ENCODE measurements at regions not wholly inside any gene's neighbourhood (a gene's known extent, or its start where the extent isn't known, plus 50 kb on each side); places are given as distances from the start of the nearest gene placed in this dataset.

- no peak for TF ChIP-seq CTCF (IDR thresholded peaks at IDR 0.05; ENCODE audit: insufficient read depth, low read length, poor library complexity, severe bottlenecking)
- no peak for TF ChIP-seq EZH2phosphoT487 (conservative IDR thresholded peaks at IDR 0.05; ENCODE audit: low read length)
- Histone ChIP-seq H3K9me3 (ENCODE audit: insufficient read depth, low read length) (no peaks in the 10 kb centered on the region), H4K20me1 (ENCODE audit: low read depth, low read length) (no peaks in the 10 kb centered on the region), H3K27me3 (ENCODE audit: low read length) (no peaks in the 10 kb centered on the region), H3K4me2 (ENCODE audit: low read depth, low read length, poor library complexity, severe bottlenecking) (no peak overlapping the region), H3K27ac (ENCODE audit: low read depth, low read length) (no peak overlapping the region), H3K9me2 (replicated peaks; ENCODE audit: insufficient read depth, low read length) (no peaks in the 10 kb centered on the region), H3K4me3 (ENCODE audit: insufficient read depth, low read length, poor library complexity, severe bottlenecking) (no peak overlapping the region), H3K36me3 (ENCODE audit: low read length) (no peaks in the 10 kb centered on the region), H3F3A (ENCODE audit: insufficient read depth) (no peaks in the 10 kb centered on the region), H3K79me2 (ENCODE audit: insufficient read depth, low read length) (no peaks in the 10 kb centered on the region), H2AFZ (ENCODE audit: low read depth, low read length, severe bottlenecking) (no peak overlapping the region), H3K9ac (ENCODE audit: low read length) (no peak overlapping the region)
Observed at GRCh38 chr18:40863801-40864200, 1091.2 kb upstream of the PIK3C3 start.

- H3K4me3 ChIP-seq (ENCODE audit: insufficient read depth, low read length, poor library complexity, severe bottlenecking): no peak overlapping the region
- H3K36me3 ChIP-seq (ENCODE audit: low read length): no peaks in the 10 kb centered on the region
- TF ChIP-seq EZH2phosphoT487 (conservative IDR thresholded peaks at IDR 0.05; ENCODE audit: low read length) (no peak), CTCF (IDR thresholded peaks at IDR 0.05; ENCODE audit: insufficient read depth, low read length, poor library complexity, severe bottlenecking) (no peak)
- H2AFZ ChIP-seq (ENCODE audit: low read depth, low read length, severe bottlenecking): no peak overlapping the region
- 0 out of 2 replicates have a peak, but pooled peaks cover 4% of the 10 kb centered on the region for H3K9me2 ChIP-seq (replicated peaks; ENCODE audit: insufficient read depth, low read length)
- no peaks in the 10 kb centered on the region for H3K79me2 ChIP-seq (ENCODE audit: insufficient read depth, low read length)
- H3F3A ChIP-seq (ENCODE audit: insufficient read depth): no peaks in the 10 kb centered on the region
- no peak overlapping the region for H3K27ac ChIP-seq (ENCODE audit: low read depth, low read length)
- H4K20me1 ChIP-seq (ENCODE audit: low read depth, low read length): no peaks in the 10 kb centered on the region
- no peak overlapping the region for H3K4me2 ChIP-seq (ENCODE audit: low read depth, low read length, poor library complexity, severe bottlenecking)
- no peak overlapping the region for H3K9ac ChIP-seq (ENCODE audit: low read length)
- H3K27me3 ChIP-seq (ENCODE audit: low read length): no peaks in the 10 kb centered on the region
- no peaks in the 10 kb centered on the region for H3K9me3 ChIP-seq (ENCODE audit: insufficient read depth, low read length)
Observed at GRCh38 chr18:40860189-40860588, 1094.8 kb upstream of the PIK3C3 start.

GRCh38 chr18:40855661-40856060 is 1099.4 kb upstream of the PIK3C3 start:
- no peak overlapping the region for H3K27ac ChIP-seq (ENCODE audit: low read depth, low read length)
- no peak overlapping the region for H3K4me2 ChIP-seq (ENCODE audit: low read depth, low read length, poor library complexity, severe bottlenecking)
- H3K79me2 ChIP-seq (ENCODE audit: insufficient read depth, low read length): no peaks in the 10 kb centered on the region
- H3K36me3 ChIP-seq (ENCODE audit: low read length): no peaks in the 10 kb centered on the region
- H3K9me3 ChIP-seq (ENCODE audit: insufficient read depth, low read length): no peaks in the 10 kb centered on the region
- H3K9ac ChIP-seq (ENCODE audit: low read length): no peak overlapping the region
- no peaks in the 10 kb centered on the region for H3K27me3 ChIP-seq (ENCODE audit: low read length)
- no peak overlapping the region for H3K4me3 ChIP-seq (ENCODE audit: insufficient read depth, low read length, poor library complexity, severe bottlenecking)
- H4K20me1 ChIP-seq (ENCODE audit: low read depth, low read length): no peaks in the 10 kb centered on the region
- no peak overlapping the region for H2AFZ ChIP-seq (ENCODE audit: low read depth, low read length, severe bottlenecking)
- TF ChIP-seq CTCF (IDR thresholded peaks at IDR 0.05; ENCODE audit: insufficient read depth, low read length, poor library complexity, severe bottlenecking): no peak
- TF ChIP-seq EZH2phosphoT487 (conservative IDR thresholded peaks at IDR 0.05; ENCODE audit: low read length): no peak
- no peaks in the 10 kb centered on the region for H3F3A ChIP-seq (ENCODE audit: insufficient read depth)
- H3K9me2 ChIP-seq (replicated peaks; ENCODE audit: insufficient read depth, low read length): peaks cover 4% of the 10 kb centered on the region; the same call in 1 of the 2 replicates

Data from SU-DHL-6 (cell line).